PFSK-1 (cell line): ENCODE measurements at regions not wholly inside any gene's neighbourhood (a gene's known extent, or its start where the extent isn't known, plus 50 kb on each side); places are given as distances from the start of the nearest gene placed in this dataset.

Experiments used
- FOXP2 ChIP-seq: optimal IDR thresholded peaks from 2 replicates; pipeline ENCODE3; 2011; ENCODE audit warnings: borderline replicate concordance, control low read depth, inconsistent platforms; ENCODE audit not compliant: insufficient read depth; ENCODE audit errors: extremely low read length, extremely low read depth
- POLR2AphosphoS5 ChIP-seq: IDR thresholded peaks from 2 replicates; pipeline ENCODE4 v1.6.1; 2012; ENCODE audit warnings: low read depth, mild to moderate bottlenecking, control low read depth, low read length, moderate library complexity
- SIN3A ChIP-seq: IDR thresholded peaks from 2 replicates; pipeline ENCODE4 v1.6.1; 2012; ENCODE audit warnings: mild to moderate bottlenecking, low read length, moderate library complexity, borderline replicate concordance; ENCODE audit not compliant: insufficient read depth
- TAF1 ChIP-seq: IDR thresholded peaks from 2 replicates; pipeline ENCODE4 v1.6.1; 2012; ENCODE audit warnings: low read length, control low read depth, borderline replicate concordance; ENCODE audit not compliant: insufficient read depth
- TF ChIP-seq, protein P1 (sequence below), 2 experiments: IDR thresholded peaks; 2 replicates each; pipeline versions ENCODE4 v1.6.1 to v1.8.0; 2011 to 2012; ENCODE audit warnings: low read depth in 2 of 2, low read length in 2 of 2, control low read depth in 1 of 2, inconsistent platforms in 1 of 2, mild to moderate bottlenecking in 1 of 2, moderate library complexity in 1 of 2; ENCODE audit not compliant: insufficient read depth in 1 of 2

DNA sequence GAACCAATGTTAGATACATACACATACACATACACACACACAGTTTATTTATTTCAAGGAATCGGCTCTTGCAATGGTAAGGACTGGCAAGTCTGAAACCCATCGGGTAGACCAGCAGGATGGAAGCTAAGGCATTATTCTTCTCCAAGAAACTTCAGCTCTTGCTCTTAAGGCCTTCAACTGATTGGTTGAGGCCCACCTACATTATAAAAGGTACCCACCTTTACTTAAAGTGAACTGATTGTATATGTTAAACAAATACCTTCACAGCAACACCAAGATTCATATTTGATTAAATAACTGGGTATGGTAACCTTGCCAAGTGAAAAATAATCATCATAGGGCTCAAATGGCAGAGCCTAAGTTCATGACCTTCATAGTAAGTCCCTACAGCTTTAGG is 695.5 kb downstream of the BCL11B start:
- TF ChIP-seq, protein P1, sequence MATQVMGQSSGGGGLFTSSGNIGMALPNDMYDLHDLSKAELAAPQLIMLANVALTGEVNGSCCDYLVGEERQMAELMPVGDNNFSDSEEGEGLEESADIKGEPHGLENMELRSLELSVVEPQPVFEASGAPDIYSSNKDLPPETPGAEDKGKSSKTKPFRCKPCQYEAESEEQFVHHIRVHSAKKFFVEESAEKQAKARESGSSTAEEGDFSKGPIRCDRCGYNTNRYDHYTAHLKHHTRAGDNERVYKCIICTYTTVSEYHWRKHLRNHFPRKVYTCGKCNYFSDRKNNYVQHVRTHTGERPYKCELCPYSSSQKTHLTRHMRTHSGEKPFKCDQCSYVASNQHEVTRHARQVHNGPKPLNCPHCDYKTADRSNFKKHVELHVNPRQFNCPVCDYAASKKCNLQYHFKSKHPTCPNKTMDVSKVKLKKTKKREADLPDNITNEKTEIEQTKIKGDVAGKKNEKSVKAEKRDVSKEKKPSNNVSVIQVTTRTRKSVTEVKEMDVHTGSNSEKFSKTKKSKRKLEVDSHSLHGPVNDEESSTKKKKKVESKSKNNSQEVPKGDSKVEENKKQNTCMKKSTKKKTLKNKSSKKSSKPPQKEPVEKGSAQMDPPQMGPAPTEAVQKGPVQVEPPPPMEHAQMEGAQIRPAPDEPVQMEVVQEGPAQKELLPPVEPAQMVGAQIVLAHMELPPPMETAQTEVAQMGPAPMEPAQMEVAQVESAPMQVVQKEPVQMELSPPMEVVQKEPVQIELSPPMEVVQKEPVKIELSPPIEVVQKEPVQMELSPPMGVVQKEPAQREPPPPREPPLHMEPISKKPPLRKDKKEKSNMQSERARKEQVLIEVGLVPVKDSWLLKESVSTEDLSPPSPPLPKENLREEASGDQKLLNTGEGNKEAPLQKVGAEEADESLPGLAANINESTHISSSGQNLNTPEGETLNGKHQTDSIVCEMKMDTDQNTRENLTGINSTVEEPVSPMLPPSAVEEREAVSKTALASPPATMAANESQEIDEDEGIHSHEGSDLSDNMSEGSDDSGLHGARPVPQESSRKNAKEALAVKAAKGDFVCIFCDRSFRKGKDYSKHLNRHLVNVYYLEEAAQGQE (IDR thresholded peaks at IDR 0.05; ENCODE audit: insufficient read depth in 1 of 2, low read depth in 2 of 2, low read length in 2 of 2) = no peak
- TF ChIP-seq TAF1 (no peak), POLR2AphosphoS5 (no peak), FOXP2 (no peak), SIN3A (no peak)

DNA sequence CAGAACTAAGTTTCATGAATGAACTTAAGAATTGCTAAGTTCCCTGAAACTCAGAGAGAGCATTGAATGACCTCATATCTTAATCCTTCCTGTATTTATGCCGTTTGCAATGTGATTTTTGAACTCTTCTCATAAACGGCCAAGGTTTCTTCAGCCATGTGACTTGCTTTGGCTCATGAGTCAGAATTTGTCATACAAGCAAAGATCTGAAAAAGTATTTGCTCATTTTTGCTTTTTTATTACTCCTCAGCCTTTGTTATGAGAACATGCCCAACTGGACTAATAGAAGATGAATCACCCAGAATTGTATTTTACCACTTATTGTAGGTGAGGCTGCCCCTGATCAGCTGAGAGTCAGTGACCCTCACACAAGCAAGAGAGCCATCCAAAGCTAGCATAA is 693.8 kb downstream of the BCL11B start:
- no peak for TF ChIP-seq SIN3A
- TF ChIP-seq, protein P1 (IDR thresholded peaks at IDR 0.05; ENCODE audit: insufficient read depth in 1 of 2, low read depth in 2 of 2, low read length in 2 of 2) = no peak
- no peak for TF ChIP-seq POLR2AphosphoS5
- TF ChIP-seq FOXP2 = no peak
- TF ChIP-seq TAF1 = no peak

DNA sequence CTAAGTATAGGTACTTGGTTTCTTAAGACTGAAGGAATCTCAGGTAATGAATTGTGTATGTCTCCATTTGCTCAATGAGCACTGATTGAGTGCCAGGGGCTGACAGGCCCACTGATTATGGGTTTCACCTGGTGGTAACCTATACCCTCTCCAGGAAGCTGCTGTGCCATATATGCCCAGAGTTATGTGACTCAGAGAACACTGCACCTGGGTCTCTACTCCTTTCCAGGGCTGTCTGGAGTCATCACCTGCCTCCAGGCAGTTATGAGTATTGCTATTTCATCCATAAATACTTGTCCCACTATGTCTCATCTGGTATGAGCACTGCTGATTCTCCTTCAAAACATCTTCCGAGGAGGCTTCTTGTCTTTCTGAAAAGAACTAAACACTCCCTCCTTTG is 692.9 kb downstream of the BCL11B start:
- TF ChIP-seq SIN3A (no peak), POLR2AphosphoS5 (no peak), FOXP2 (no peak)

DNA sequence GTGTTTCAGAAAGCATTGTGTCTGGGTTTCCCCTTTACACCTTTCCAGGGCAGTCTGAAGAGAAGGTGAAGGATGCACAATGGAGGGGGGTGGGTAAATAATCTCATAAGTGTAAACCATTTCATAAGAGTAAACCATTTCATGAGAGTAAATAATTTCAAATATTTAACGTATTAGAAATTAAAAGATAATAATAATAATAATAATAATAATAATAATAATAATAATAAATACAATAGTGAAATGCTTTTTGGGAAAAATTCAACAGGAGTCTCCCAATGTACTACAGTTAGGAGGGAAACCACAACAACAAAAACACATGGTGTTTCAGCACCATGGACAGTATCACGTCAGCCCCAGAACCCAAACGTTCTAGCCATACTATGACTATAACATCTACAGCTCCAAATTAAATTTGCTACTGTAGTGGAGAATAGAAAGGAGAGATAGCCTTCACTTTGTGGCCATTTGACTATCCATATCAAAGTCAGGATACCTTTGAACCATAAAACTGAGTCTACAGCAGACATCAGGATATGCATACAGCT is 691.8 kb downstream of the BCL11B start:
- TF ChIP-seq TAF1 = no peak
- TF ChIP-seq, protein P1 (IDR thresholded peaks at IDR 0.05; ENCODE audit: insufficient read depth in 1 of 2, low read depth in 2 of 2, low read length in 2 of 2) = peak; percentile 37 to 90; a peak in 3 of 4 replicates
- no peak for TF ChIP-seq POLR2AphosphoS5
- TF ChIP-seq FOXP2 = no peak
- TF ChIP-seq SIN3A = no peak

DNA sequence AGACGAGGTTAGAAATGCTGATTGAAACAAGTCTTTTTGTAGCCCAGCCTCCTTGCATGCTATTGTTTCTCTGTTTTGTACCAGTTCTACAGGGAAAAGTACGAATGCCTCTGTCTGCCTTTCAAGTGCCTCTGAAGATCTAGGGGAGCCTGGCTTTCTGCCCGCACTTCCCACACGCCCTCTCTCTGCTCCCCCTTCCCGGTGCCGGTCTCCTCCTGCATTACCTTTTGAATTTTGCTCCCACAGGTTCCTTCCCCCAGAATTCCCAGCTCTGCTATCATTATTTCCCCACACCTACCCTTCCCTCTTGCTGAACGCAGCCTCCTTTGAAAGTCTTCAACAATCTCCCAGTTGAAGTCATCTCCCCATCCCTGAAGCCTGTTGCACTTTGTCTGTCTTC is 689.7 kb downstream of the BCL11B start:
- TF ChIP-seq, protein P1 (IDR thresholded peaks at IDR 0.05; ENCODE audit: insufficient read depth in 1 of 2, low read depth in 2 of 2, low read length in 2 of 2) = no peak
- TF ChIP-seq POLR2AphosphoS5 = no peak
- no peak for TF ChIP-seq SIN3A
- no peak for TF ChIP-seq TAF1
- no peak for TF ChIP-seq FOXP2
